Lung (tissue), 11 donors: ENCODE measurements at regions not wholly inside any gene's neighbourhood (a gene's known extent, or its start where the extent isn't known, plus 50 kb on each side); places are given as distances from the start of the nearest gene placed in this dataset.
A peak's percentile ranks its signal among the peaks of the same experiment; 100 is the strongest.

Experiments
- ATAC-seq: fragments of 200-7000 bp; cut with Tn5 transposase; one replicate; pipeline ENCODE4 v1.9.1; 2020; ENCODE audit warnings: moderate number of reproducible peaks; ENCODE audit not compliant: insufficient read depth, low FRiP score
- DNase-seq, 3 donors: peaks; one replicate each; pipeline ENCODE4 v3.0.0-alpha.2; 2013 to 2017
- H3K27ac ChIP-seq, 2 donors: one replicate each; pipeline ENCODE4 v1.5.1; 2013; ENCODE audit warnings: mild to moderate bottlenecking in 2 of 2, moderate library complexity in 2 of 2, control low read depth in 1 of 2, inconsistent platforms in 1 of 2, low read depth in 1 of 2, low read length in 1 of 2
- H3K27me3 ChIP-seq, 3 donors: one replicate each; pipeline ENCODE4 v1.5.1; 2013; ENCODE audit warnings: low read length in 2 of 3; ENCODE audit not compliant: control insufficient read depth in 3 of 3, insufficient read depth in 3 of 3
- H3K36me3 ChIP-seq, 4 donors: one replicate each; pipeline ENCODE4 v1.5.1; 2013; ENCODE audit warnings: low read length in 4 of 4, mild to moderate bottlenecking in 1 of 4, moderate library complexity in 1 of 4; ENCODE audit not compliant: control insufficient read depth in 4 of 4, insufficient read depth in 4 of 4
- H3K4me1 ChIP-seq, 5 donors: one replicate each; pipeline ENCODE4 v1.5.1; 2013; ENCODE audit warnings: low read length in 5 of 5, mild to moderate bottlenecking in 2 of 5, moderate library complexity in 1 of 5; ENCODE audit not compliant: control insufficient read depth in 5 of 5, insufficient read depth in 5 of 5
- H3K4me3 ChIP-seq: one replicate; pipeline ENCODE4 v1.5.1; 2013; ENCODE audit warnings: mild to moderate bottlenecking, control low read depth, moderate library complexity
- H3K9ac ChIP-seq, 2 donors: one replicate each; pipeline ENCODE4 v1.5.1; 2013; ENCODE audit warnings: low read length in 2 of 2, control low read depth in 1 of 2; ENCODE audit not compliant: insufficient read depth in 1 of 2
- H3K9me3 ChIP-seq, 4 donors: one replicate each; pipeline ENCODE4 v1.5.1; 2013; ENCODE audit warnings: low read length in 3 of 4, mild to moderate bottlenecking in 1 of 4, moderate library complexity in 1 of 4; ENCODE audit not compliant: control insufficient read depth in 4 of 4, insufficient read depth in 3 of 4
- WGBS, 2 donors: extraction: QIAGEN DNeasy Blood & Tissue Kit; methylation state at CpG; one replicate each; pipeline ENCODE4 v1.1.7; 2013; 5-methylcytosine and 5-hydroxymethylcytosine counted together
- TF ChIP-seq, protein P1 (sequence below): IDR thresholded peaks from 2 replicates; pipeline ENCODE4 v1.5.1; 2012; ENCODE audit warnings: mild to moderate bottlenecking; ENCODE audit errors: control extremely low read depth, extremely low read depth
- donor health status: control.
- donor health status: control.
- donor health status: Bipolar disorder and iron deficiency.
- donor health status: healthy.
- donor health status: DM: yes; HTN: yes; CAD: no.

DNA sequence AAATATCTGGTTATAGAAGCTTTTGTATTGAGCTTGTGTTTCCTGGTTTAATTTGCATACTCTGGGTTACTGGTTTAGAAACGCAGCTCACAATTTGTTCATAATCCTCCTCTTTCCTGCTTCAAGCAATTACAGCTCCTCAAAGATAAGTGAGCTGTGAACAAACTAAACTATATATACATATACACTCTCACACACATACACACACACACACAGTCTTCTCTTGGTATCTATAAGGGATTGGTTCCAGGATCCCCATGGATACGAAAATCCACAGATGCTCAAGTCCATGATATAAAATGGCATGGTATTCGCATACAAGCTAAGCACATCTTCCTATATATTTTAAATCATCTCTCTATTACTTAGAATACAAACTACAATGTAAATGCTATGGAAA lies 510.9 kb upstream of the CDH18 start:
- ATAC-seq (no peak), DNase-seq (peak in 1 of 3 donors; percentile 3)
- Histone ChIP-seq H3K27ac (no peak overlapping the region), H3K36me3 (no peaks in the 10 kb centered on the region), H3K27me3 (no peaks in the 10 kb centered on the region), H3K9ac (no peak overlapping the region), H3K4me3 (no peak overlapping the region), H3K9me3 (peaks cover 0 to 3% (median 0%) of the 10 kb centered on the region in 4 donors), H3K4me1 (no peaks in the 10 kb centered on the region)
- TF ChIP-seq, protein P1, sequence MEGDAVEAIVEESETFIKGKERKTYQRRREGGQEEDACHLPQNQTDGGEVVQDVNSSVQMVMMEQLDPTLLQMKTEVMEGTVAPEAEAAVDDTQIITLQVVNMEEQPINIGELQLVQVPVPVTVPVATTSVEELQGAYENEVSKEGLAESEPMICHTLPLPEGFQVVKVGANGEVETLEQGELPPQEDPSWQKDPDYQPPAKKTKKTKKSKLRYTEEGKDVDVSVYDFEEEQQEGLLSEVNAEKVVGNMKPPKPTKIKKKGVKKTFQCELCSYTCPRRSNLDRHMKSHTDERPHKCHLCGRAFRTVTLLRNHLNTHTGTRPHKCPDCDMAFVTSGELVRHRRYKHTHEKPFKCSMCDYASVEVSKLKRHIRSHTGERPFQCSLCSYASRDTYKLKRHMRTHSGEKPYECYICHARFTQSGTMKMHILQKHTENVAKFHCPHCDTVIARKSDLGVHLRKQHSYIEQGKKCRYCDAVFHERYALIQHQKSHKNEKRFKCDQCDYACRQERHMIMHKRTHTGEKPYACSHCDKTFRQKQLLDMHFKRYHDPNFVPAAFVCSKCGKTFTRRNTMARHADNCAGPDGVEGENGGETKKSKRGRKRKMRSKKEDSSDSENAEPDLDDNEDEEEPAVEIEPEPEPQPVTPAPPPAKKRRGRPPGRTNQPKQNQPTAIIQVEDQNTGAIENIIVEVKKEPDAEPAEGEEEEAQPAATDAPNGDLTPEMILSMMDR = no peak
- 78 to 92% methylated on average over 3 of the region's 3 CpGs for WGBS, 2 donors

DNA sequence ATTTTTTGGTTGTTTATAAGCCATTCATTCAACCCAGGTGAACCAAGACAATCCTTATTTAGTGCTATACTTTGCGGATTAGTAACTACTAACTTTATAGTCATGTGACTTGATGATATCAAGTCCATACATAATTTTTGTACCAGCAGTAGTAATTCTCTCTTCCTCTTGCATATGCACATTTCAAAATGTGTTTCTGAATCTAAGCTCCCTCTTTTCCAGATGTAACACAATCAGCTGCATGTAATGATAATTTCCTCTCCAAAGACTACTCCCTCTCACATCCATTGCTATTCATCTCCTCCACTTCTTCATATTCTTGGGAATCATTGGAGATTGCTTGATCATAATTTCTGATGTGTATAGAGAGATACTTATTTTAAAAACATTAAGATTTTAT lies 510.1 kb upstream of the CDH18 start:
- Histone ChIP-seq H3K36me3 (no peaks in the 10 kb centered on the region), H3K4me3 (no peak overlapping the region), H3K9me3 (peaks cover 0 to 3% (median 0%) of the 10 kb centered on the region in 4 donors), H3K27me3 (no peaks in the 10 kb centered on the region), H3K4me1 (no peaks in the 10 kb centered on the region), H3K9ac (no peak overlapping the region), H3K27ac (no peak overlapping the region)
- DNase-seq (no peak), ATAC-seq (no peak)
- TF ChIP-seq, protein P1 = no peak
- 87 to 97% methylated on average over 1 of the region's 1 CpG for WGBS, 2 donors

DNA sequence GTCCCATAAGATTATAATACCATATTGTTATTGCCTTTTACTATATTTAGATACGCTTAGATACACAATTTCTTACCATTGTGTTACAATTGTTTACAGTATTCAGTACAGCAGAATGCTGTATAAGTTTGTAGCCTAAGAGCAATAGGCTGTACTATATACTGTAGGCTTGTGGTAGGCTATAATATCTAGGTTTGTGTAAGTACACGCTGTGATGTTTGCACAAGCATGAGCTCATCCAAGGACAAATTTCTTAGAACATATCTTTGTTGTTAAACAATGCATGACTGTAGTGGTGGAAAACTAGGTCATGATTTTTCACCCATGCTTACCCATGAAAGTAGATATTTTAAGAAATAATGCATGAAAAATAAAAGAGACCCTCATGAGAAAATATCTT lies 509.4 kb upstream of the CDH18 start:
- Histone ChIP-seq H3K27me3 (no peaks in the 10 kb centered on the region), H3K9me3 (peaks cover 0 to 3% (median 0%) of the 10 kb centered on the region in 4 donors), H3K9ac (no peak overlapping the region), H3K27ac (no peak overlapping the region), H3K4me3 (no peak overlapping the region), H3K4me1 (no peaks in the 10 kb centered on the region), H3K36me3 (no peaks in the 10 kb centered on the region)
- no peak for ATAC-seq
- 66 to 82% methylated on average over 2 of the region's 2 CpGs for WGBS, 2 donors
- no peak for DNase-seq
- TF ChIP-seq, protein P1 = no peak

DNA sequence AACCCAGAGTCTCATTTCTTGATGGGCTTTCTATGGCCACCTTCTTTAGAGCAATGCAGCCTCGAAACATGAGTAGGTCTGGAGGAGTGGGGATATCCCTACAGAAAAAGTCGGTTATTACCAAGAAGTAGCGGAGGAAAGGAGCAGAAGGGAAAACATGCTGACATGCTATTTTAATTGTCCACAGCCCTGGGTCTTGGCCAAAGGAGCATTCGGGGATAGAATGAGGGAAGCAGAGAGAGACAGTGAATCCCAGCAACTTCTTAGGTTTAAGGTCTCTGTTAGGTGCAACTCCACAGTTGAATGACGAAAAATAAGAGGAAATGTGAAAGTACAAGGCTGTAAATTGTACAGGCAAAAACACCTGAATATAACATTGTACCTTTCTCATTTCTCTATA lies 506.7 kb upstream of the CDH18 start:
- no peak for ATAC-seq
- no peaks in the 10 kb centered on the region for H3K4me1 ChIP-seq
- DNase-seq = no peak
- H3K36me3 ChIP-seq = no peaks in the 10 kb centered on the region
- H3K4me3 ChIP-seq = no peak overlapping the region
- no peak overlapping the region for H3K27ac ChIP-seq
- WGBS, 2 donors = 86 to 93% methylated on average over 5 of the region's 5 CpGs
- no peak overlapping the region for H3K9ac ChIP-seq
- no peaks in the 10 kb centered on the region for H3K27me3 ChIP-seq
- H3K9me3 ChIP-seq = peaks cover 0 to 3% (median 0%) of the 10 kb centered on the region in 4 donors
- TF ChIP-seq, protein P1 = no peak
